ENCODE measurements at regions not wholly inside any gene's neighbourhood (a gene's known extent, or its start where the extent isn't known, plus 50 kb on each side); places are given as distances from the start of the nearest gene placed in this dataset.

GRCh38 chr12:114784526-114784925 is 100.6 kb upstream of the TBX3 start:
- TF ChIP-seq CTCF (IDR thresholded peaks at IDR 0.05): no peak
- no peak for TF ChIP-seq POLR2A (IDR thresholded peaks at IDR 0.05)
